IMR-90 (cell line): ENCODE measurements at regions not wholly inside any gene's neighbourhood (a gene's known extent, or its start where the extent isn't known, plus 50 kb on each side); places are given as distances from the start of the nearest gene placed in this dataset.

ENCODE experiments used
- ATAC-seq: fragments of 200-7000 bp; cut with Tn5 transposase; 2 replicates; pipeline ENCODE4 v1.9.1; 2020; ENCODE audit warnings: low read depth, mild to moderate bottlenecking, moderate library complexity
- BruUV-seq: library from RNA; stranded (reverse); fragments of 400-500 nt; replicated peaks from 2 replicates; lab custom pipeline; 2021; lab: Mats Ljungman, UMichigan
- CTCF ChIA-PET: fragments of 300-600 bp; formaldehyde crosslinking; extraction: SDS; loops from one replicate; lab custom pipeline; 2021; ENCODE audit warnings: antibody characterized with exemption; lab: Yijun Ruan, JAX
- POLR2A ChIA-PET: fragments of 300-600 bp; sonication (Branson Sonifier 250); formaldehyde crosslinking; loops from one replicate; lab custom pipeline; 2022; ENCODE audit warnings: antibody characterized with exemption; ENCODE audit not compliant: unreplicated experiment; lab: Charles Lee
- DNase-seq: peaks from one replicate; pipeline ENCODE4 v3.0.0; 2013
- H2AFZ ChIP-seq: replicated peaks from 2 replicates; pipeline ENCODE3; 2013; ENCODE audit warnings: low read length, mild to moderate bottlenecking; ENCODE audit not compliant: poor library complexity
- H2AK5ac ChIP-seq: 2 replicates; pipeline ENCODE4 v1.6.1; 2013; ENCODE audit warnings: low read depth, low read length, inconsistent platforms
- H2AK9ac ChIP-seq: replicated peaks from 2 replicates; pipeline ENCODE3; 2013; ENCODE audit warnings: mild to moderate bottlenecking, low read depth, low read length, moderate library complexity; ENCODE audit not compliant: poor library complexity
- H2BK120ac ChIP-seq: 2 replicates; pipeline ENCODE4 v1.6.1; 2013; ENCODE audit warnings: low read depth, low read length, inconsistent platforms
- H2BK15ac ChIP-seq: 3 replicates; pipeline ENCODE4 v1.6.1; 2013; ENCODE audit warnings: low read depth, low read length, inconsistent platforms
- H2BK20ac ChIP-seq: 2 replicates; pipeline ENCODE4 v1.6.1; 2013; ENCODE audit warnings: low read depth, mild to moderate bottlenecking, inconsistent platforms, low read length, moderate library complexity
- H2BK5ac ChIP-seq: 2 replicates; pipeline ENCODE4 v1.6.1; 2013; ENCODE audit warnings: mild to moderate bottlenecking, low read depth, low read length, inconsistent platforms; ENCODE audit not compliant: poor library complexity, severe bottlenecking
- H3K14ac ChIP-seq: replicated peaks from 2 replicates; pipeline ENCODE4 v1.6.1; 2013; ENCODE audit warnings: low read depth, low read length, inconsistent platforms
- H3K18ac ChIP-seq: 2 replicates; pipeline ENCODE4 v1.6.1; 2013; ENCODE audit warnings: low read depth, low read length, control low read depth
- H3K23ac ChIP-seq: 2 replicates; pipeline ENCODE4 v1.6.1; 2013; ENCODE audit warnings: low read depth, low read length, inconsistent platforms
- H3K27ac ChIP-seq: 2 replicates; pipeline ENCODE4 v1.5.1; 2013; ENCODE audit warnings: mild to moderate bottlenecking, control low read depth, low read length; ENCODE audit not compliant: insufficient read depth
- H3K27me3 ChIP-seq: 2 replicates; pipeline ENCODE4 v1.6.1; 2013; ENCODE audit warnings: low read length; ENCODE audit not compliant: control insufficient read depth, insufficient read depth
- H3K36me3 ChIP-seq: 2 replicates; pipeline ENCODE4 v1.6.1; 2013; ENCODE audit warnings: low read length, mixed read lengths; ENCODE audit not compliant: control insufficient read depth, insufficient read depth
- H3K4ac ChIP-seq: 2 replicates; pipeline ENCODE4 v1.6.1; 2013; ENCODE audit warnings: low read depth, low read length, inconsistent platforms
- H3K4me1 ChIP-seq: 2 replicates; pipeline ENCODE4 v1.6.1; 2013; ENCODE audit warnings: low read length, mixed read lengths; ENCODE audit not compliant: control insufficient read depth, insufficient read depth
- H3K4me2 ChIP-seq: 2 replicates; pipeline ENCODE4 v1.6.1; 2013; ENCODE audit warnings: low read depth, mild to moderate bottlenecking, control low read depth, low read length, moderate library complexity
- H3K4me3 ChIP-seq: 2 replicates; pipeline ENCODE4 v1.5.1; 2013; ENCODE audit warnings: low read depth, mild to moderate bottlenecking, control low read depth, low read length, moderate library complexity; ENCODE audit not compliant: insufficient read depth
- H3K56ac ChIP-seq: 2 replicates; pipeline ENCODE4 v1.6.1; 2013; ENCODE audit warnings: low read length, inconsistent platforms; ENCODE audit not compliant: insufficient read depth; ENCODE audit errors: extremely low read depth
- H3K79me1 ChIP-seq, 2 experiments: 2 replicates each; pipeline ENCODE4 v1.6.1; 2013; ENCODE audit warnings: low read length in 2 of 2, inconsistent platforms in 1 of 2, low read depth in 1 of 2
- H3K9ac ChIP-seq: 2 replicates; pipeline ENCODE4 v1.6.1; 2013; ENCODE audit warnings: low read depth, low read length, control low read depth
- H3K9me1 ChIP-seq: 2 replicates; pipeline ENCODE4 v1.6.1; 2013; ENCODE audit warnings: low read length, inconsistent platforms; ENCODE audit not compliant: insufficient read depth
- H3K9me3 ChIP-seq: 2 replicates; pipeline ENCODE4 v1.6.1; 2013; ENCODE audit warnings: low read length; ENCODE audit not compliant: control insufficient read depth, insufficient read depth
- H4K20me1 ChIP-seq: 2 replicates; pipeline ENCODE4 v1.6.1; 2013; ENCODE audit warnings: low read length, inconsistent platforms; ENCODE audit not compliant: insufficient read depth
- H4K5ac ChIP-seq: 2 replicates; pipeline ENCODE4 v1.6.1; 2013; ENCODE audit warnings: mild to moderate bottlenecking, low read depth, low read length, control low read depth
- H4K8ac ChIP-seq, 2 experiments: 2 replicates each; pipeline ENCODE4 v1.6.1; 2013; ENCODE audit warnings: low read depth in 2 of 2, low read length in 2 of 2, control low read depth in 1 of 2, inconsistent platforms in 1 of 2
- H4K91ac ChIP-seq: 2 replicates; pipeline ENCODE4 v1.6.1; 2013; ENCODE audit warnings: low read depth, low read length, inconsistent platforms; ENCODE audit not compliant: insufficient read depth
- BHLHE40 ChIP-seq: fragments of 150-350 bp; IDR thresholded peaks from 2 replicates; pipeline ENCODE4 v1.6.1; 2016; ENCODE audit warnings: mild to moderate bottlenecking, low read depth, low read length
- CEBPB ChIP-seq: IDR thresholded peaks from 2 replicates; pipeline ENCODE4 v1.6.1; 2012; ENCODE audit warnings: low read depth, low read length, improper control_type of control experiment
- CHD1 ChIP-seq: IDR thresholded peaks from 2 replicates; pipeline ENCODE4 v1.6.1; 2012; ENCODE audit warnings: low read depth, low read length, improper control_type of control experiment
- FOS ChIP-seq: fragments of 150-350 bp; IDR thresholded peaks from 2 replicates; pipeline ENCODE4 v1.6.1; 2016; ENCODE audit warnings: low read depth, low read length
- MAFK ChIP-seq: IDR thresholded peaks from 2 replicates; pipeline ENCODE4 v1.6.1; 2012; ENCODE audit warnings: low read depth, low read length, improper control_type of control experiment
- MAZ ChIP-seq: IDR thresholded peaks from 2 replicates; pipeline ENCODE4 v1.6.1; 2012; ENCODE audit warnings: low read depth, mild to moderate bottlenecking, low read length, improper control_type of control experiment, moderate library complexity, borderline replicate concordance
- MXI1 ChIP-seq: IDR thresholded peaks from 2 replicates; pipeline ENCODE4 v1.6.1; 2012; ENCODE audit warnings: low read depth, mild to moderate bottlenecking, low read length, moderate library complexity, borderline replicate concordance
- NFE2L2 ChIP-seq: fragments of 150-350 bp; IDR thresholded peaks from 2 replicates; pipeline ENCODE4 v1.6.1; 2016; ENCODE audit warnings: low read depth, mild to moderate bottlenecking, low read length
- POLR2A ChIP-seq: IDR thresholded peaks from 2 replicates; pipeline ENCODE4 v1.6.1; 2012; ENCODE audit warnings: mild to moderate bottlenecking, low read depth, low read length
- RAD21 ChIP-seq: IDR thresholded peaks from 2 replicates; pipeline ENCODE4 v1.6.1; 2012; ENCODE audit warnings: low read length, improper control_type of control experiment
- RCOR1 ChIP-seq: IDR thresholded peaks from 2 replicates; pipeline ENCODE4 v1.6.1; 2012; ENCODE audit warnings: mild to moderate bottlenecking, low read length, improper control_type of control experiment; ENCODE audit not compliant: insufficient replicate concordance
- RFX5 ChIP-seq: IDR thresholded peaks from 2 replicates; pipeline ENCODE4 v1.8.0; 2012; ENCODE audit warnings: low read depth, mild to moderate bottlenecking, low read length, moderate library complexity
- SMC3 ChIP-seq: fragments of 150-350 bp; IDR thresholded peaks from 2 replicates; pipeline ENCODE4 v1.6.1; 2016; ENCODE audit warnings: low read depth, mild to moderate bottlenecking, antibody characterized with exemption, low read length, moderate library complexity
- WGBS, 2 experiments: methylation state at CpG; one replicate each; pipeline versions ENCODE4 v1.1.5 to v1.1.7; 2013; ENCODE audit warnings: missing lambda C conversion rate in 2 of 2; ENCODE audit not compliant: insufficient read length in 1 of 2; ENCODE audit errors: extremely low coverage in 2 of 2; 5-methylcytosine and 5-hydroxymethylcytosine counted together
- dilution Hi-C: fragments of 300-500 bp; cut with HindIII; formaldehyde crosslinking; loops from one replicate; pipeline ENCODE4 v1.14.3; 2018; ENCODE audit warnings: low sequenced_read_pairs; ENCODE audit not compliant: unreplicated experiment
- in situ Hi-C: fragments of 300-500 bp; cut with MboI; formaldehyde crosslinking; loops from 3 replicates; pipeline ENCODE4 v1.14.3; 2019; ENCODE audit warnings: low sequenced_read_pairs, inconsistent platforms, mixed read lengths
- intact Hi-C: fragments of 100-400 bp; cut with micrococcal nuclease; formaldehyde crosslinking; loops from 2 replicates; pipeline ENCODE4 v1.10.0; 2022
- TF ChIP-seq, protein P1 (sequence below): conservative IDR thresholded peaks from 2 replicates; pipeline ENCODE4 v1.5.1; 2012; ENCODE audit warnings: mild to moderate bottlenecking, low read depth, low read length, improper control_type of control experiment
- TF ChIP-seq, protein P2 (sequence below): fragments of 150-350 bp; IDR thresholded peaks from 2 replicates; pipeline ENCODE4 v1.6.1; 2016; ENCODE audit warnings: low read depth, mild to moderate bottlenecking, low read length, moderate library complexity, borderline replicate concordance
- TF ChIP-seq, protein P3 (sequence below): fragments of 150-350 bp; IDR thresholded peaks from 2 replicates; pipeline ENCODE4 v1.6.1; 2017; ENCODE audit warnings: mild to moderate bottlenecking, antibody characterized with exemption, low read length, low read depth

DNA sequence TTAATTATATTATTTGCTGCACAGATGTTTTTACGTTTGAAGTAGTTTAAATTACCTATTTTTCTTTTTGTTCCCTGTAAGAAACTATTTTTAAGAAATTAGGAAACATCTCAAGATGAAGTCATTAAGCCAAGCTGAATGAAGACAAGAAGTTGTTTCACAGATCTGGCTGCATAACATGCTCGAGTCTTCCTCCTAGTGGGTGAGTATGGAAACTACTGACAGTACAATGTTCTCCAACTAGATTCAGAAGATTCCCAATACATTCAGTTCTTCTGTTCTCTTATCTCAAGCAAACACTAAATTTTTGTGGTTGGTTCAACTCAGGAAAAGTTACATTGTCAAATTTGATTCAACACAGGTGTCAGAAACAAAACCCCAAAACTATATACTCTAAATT is 256.8 kb upstream of the VCX start:
- dilution Hi-C loops: no loop called here
- H3K14ac ChIP-seq: no peak overlapping the region
- TF ChIP-seq MXI1 (no peak), BHLHE40 (no peak), MAZ (no peak), MAFK (no peak), SMC3 (peak; percentile 56; the same call in 1 of the 2 replicates), RCOR1 (no peak), CHD1 (no peak), FOS (no peak), RFX5 (no peak), RAD21 (peak; percentile 56), NFE2L2 (no peak), POLR2A (no peak), CEBPB (no peak)
- TF ChIP-seq, protein P1, sequence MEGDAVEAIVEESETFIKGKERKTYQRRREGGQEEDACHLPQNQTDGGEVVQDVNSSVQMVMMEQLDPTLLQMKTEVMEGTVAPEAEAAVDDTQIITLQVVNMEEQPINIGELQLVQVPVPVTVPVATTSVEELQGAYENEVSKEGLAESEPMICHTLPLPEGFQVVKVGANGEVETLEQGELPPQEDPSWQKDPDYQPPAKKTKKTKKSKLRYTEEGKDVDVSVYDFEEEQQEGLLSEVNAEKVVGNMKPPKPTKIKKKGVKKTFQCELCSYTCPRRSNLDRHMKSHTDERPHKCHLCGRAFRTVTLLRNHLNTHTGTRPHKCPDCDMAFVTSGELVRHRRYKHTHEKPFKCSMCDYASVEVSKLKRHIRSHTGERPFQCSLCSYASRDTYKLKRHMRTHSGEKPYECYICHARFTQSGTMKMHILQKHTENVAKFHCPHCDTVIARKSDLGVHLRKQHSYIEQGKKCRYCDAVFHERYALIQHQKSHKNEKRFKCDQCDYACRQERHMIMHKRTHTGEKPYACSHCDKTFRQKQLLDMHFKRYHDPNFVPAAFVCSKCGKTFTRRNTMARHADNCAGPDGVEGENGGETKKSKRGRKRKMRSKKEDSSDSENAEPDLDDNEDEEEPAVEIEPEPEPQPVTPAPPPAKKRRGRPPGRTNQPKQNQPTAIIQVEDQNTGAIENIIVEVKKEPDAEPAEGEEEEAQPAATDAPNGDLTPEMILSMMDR: peak; percentile 53
- TF ChIP-seq, protein P2, sequence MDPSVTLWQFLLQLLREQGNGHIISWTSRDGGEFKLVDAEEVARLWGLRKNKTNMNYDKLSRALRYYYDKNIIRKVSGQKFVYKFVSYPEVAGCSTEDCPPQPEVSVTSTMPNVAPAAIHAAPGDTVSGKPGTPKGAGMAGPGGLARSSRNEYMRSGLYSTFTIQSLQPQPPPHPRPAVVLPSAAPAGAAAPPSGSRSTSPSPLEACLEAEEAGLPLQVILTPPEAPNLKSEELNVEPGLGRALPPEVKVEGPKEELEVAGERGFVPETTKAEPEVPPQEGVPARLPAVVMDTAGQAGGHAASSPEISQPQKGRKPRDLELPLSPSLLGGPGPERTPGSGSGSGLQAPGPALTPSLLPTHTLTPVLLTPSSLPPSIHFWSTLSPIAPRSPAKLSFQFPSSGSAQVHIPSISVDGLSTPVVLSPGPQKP: no peak
- TF ChIP-seq, protein P3, sequence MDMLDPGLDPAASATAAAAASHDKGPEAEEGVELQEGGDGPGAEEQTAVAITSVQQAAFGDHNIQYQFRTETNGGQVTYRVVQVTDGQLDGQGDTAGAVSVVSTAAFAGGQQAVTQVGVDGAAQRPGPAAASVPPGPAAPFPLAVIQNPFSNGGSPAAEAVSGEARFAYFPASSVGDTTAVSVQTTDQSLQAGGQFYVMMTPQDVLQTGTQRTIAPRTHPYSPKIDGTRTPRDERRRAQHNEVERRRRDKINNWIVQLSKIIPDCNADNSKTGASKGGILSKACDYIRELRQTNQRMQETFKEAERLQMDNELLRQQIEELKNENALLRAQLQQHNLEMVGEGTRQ: no peak
- no peak overlapping the region for H3K56ac ChIP-seq
- in situ Hi-C loops: no loop called here
- no peak overlapping the region for H3K18ac ChIP-seq
- DNase-seq (peak; percentile 35), ATAC-seq (peak; percentile 75)
- H4K91ac ChIP-seq: no peak overlapping the region
- no peak overlapping the region for H3K27ac ChIP-seq
- H3K9ac ChIP-seq: no peak overlapping the region
- H3K9me3 ChIP-seq: peaks cover 2% of the 10 kb centered on the region; the same call in 1 of the 2 replicates
- H2BK5ac ChIP-seq: no peak overlapping the region
- no peak overlapping the region for H3K4me2 ChIP-seq
- H3K4me1 ChIP-seq: no peaks in the 10 kb centered on the region
- no peak overlapping the region for H4K5ac ChIP-seq
- H2BK120ac ChIP-seq: no peak overlapping the region
- no peak overlapping the region for H3K4me3 ChIP-seq
- H3K79me1 ChIP-seq: no peaks in the 10 kb centered on the region
- H2AK5ac ChIP-seq: no peak overlapping the region
- H2BK15ac ChIP-seq: no peak overlapping the region
- H2AK9ac ChIP-seq: no peak overlapping the region
- no peaks in the 10 kb centered on the region for H3K9me1 ChIP-seq
- H3K27me3 ChIP-seq: no peaks in the 10 kb centered on the region
- no peak overlapping the region for H3K23ac ChIP-seq
- no peak overlapping the region for H4K8ac ChIP-seq
- intact Hi-C loops: loop anchor here (5.0 to 10.0 kb wide), 2 partner anchors 351 to 439 kb away; partner anchors contain the start of genes PUDP and STS
- no peak overlapping the region for H2AFZ ChIP-seq
- no TSS peak for BruUV-seq
- no peaks in the 10 kb centered on the region for H4K20me1 ChIP-seq
- no CpG with 5 or more reads among the region's 2 CpGs for WGBS, 2 experiments
- H3K4ac ChIP-seq: no peak overlapping the region
- POLR2A ChIA-PET: no interaction called here
- no peaks in the 10 kb centered on the region for H3K36me3 ChIP-seq
- H2BK20ac ChIP-seq: no peak overlapping the region
- CTCF ChIA-PET: interaction anchor here (0.6 kb wide), 1 partner anchor 17 kb away, joined by 3 read pairs; no protein-coding TSS in a partner anchor
